H9 (cell line): ENCODE measurements at regions not wholly inside any gene's neighbourhood (a gene's known extent, or its start where the extent isn't known, plus 50 kb on each side); places are given as distances from the start of the nearest gene placed in this dataset.

ENCODE experiments used
- DNase-seq: peaks from one replicate; pipeline ENCODE4 v3.0.0-alpha.2; 2017
- H2AFZ ChIP-seq: one replicate; pipeline ENCODE4 v1.6.1; 2013; ENCODE audit warnings: mild to moderate bottlenecking, low read length, control low read depth, moderate library complexity
- H2AK5ac ChIP-seq: 2 replicates; pipeline ENCODE4 v1.6.1; 2013; ENCODE audit warnings: low read length, control low read depth, mixed read lengths; ENCODE audit not compliant: insufficient read length
- H2BK120ac ChIP-seq: one replicate; pipeline ENCODE4 v1.6.1; 2013; ENCODE audit warnings: low read depth, mild to moderate bottlenecking, low read length, control low read depth, inconsistent platforms; ENCODE audit not compliant: poor library complexity, severe bottlenecking
- H2BK12ac ChIP-seq: 2 replicates; pipeline ENCODE4 v1.6.1; 2013; ENCODE audit warnings: low read length, control low read depth, mixed read lengths, low read depth; ENCODE audit not compliant: insufficient read length
- H2BK15ac ChIP-seq: 2 replicates; pipeline ENCODE4 v1.6.1; 2013; ENCODE audit warnings: low read depth, low read length, control low read depth
- H2BK20ac ChIP-seq: one replicate; pipeline ENCODE4 v1.6.1; 2013; ENCODE audit warnings: low read depth, mild to moderate bottlenecking, low read length, control low read depth, inconsistent platforms; ENCODE audit not compliant: poor library complexity, severe bottlenecking
- H2BK5ac ChIP-seq: 2 replicates; pipeline ENCODE4 v1.6.1; 2013; ENCODE audit warnings: low read length, control low read depth, mixed read lengths; ENCODE audit not compliant: insufficient read length
- H3K14ac ChIP-seq: 2 replicates; pipeline ENCODE4 v1.6.1; 2013; ENCODE audit warnings: low read length, control low read depth; ENCODE audit not compliant: insufficient read depth
- H3K18ac ChIP-seq: 2 replicates; pipeline ENCODE4 v1.6.1; 2013; ENCODE audit warnings: low read depth, mild to moderate bottlenecking, mixed read lengths, low read length, control low read depth; ENCODE audit not compliant: insufficient read length
- H3K23ac ChIP-seq: 2 replicates; pipeline ENCODE4 v1.6.1; 2013; ENCODE audit warnings: low read length, control low read depth, mixed read lengths, low read depth; ENCODE audit not compliant: insufficient read length
- H3K23me2 ChIP-seq: 2 replicates; pipeline ENCODE4 v1.6.1; 2013; ENCODE audit warnings: low read depth, mild to moderate bottlenecking, mixed read lengths, low read length, control low read depth; ENCODE audit not compliant: insufficient read length, poor library complexity, severe bottlenecking
- H3K27ac ChIP-seq: 2 replicates; pipeline ENCODE4 v1.5.1; 2013; ENCODE audit warnings: low read length, control low read depth, mixed read lengths, low read depth; ENCODE audit not compliant: insufficient read length
- H3K27me3 ChIP-seq: 2 replicates; pipeline ENCODE4 v1.6.1; 2013; ENCODE audit warnings: low read length, control low read depth, inconsistent platforms; ENCODE audit not compliant: insufficient read depth
- H3K4ac ChIP-seq: 2 replicates; pipeline ENCODE4 v1.6.1; 2013; ENCODE audit warnings: low read depth, mild to moderate bottlenecking, control low read depth, inconsistent platforms, low read length, moderate library complexity
- H3K4me1 ChIP-seq: 2 replicates; pipeline ENCODE4 v1.6.1; 2013; ENCODE audit warnings: low read length, control low read depth, inconsistent platforms; ENCODE audit not compliant: insufficient read depth
- H3K4me2 ChIP-seq: 2 replicates; pipeline ENCODE4 v1.6.1; 2013; ENCODE audit warnings: low read length, control low read depth, mixed read lengths; ENCODE audit not compliant: insufficient read length, insufficient read depth
- H3K56ac ChIP-seq: 2 replicates; pipeline ENCODE4 v1.6.1; 2013; ENCODE audit warnings: low read depth, mild to moderate bottlenecking, mixed read lengths, low read length, control low read depth; ENCODE audit not compliant: insufficient read length
- H3K79me1 ChIP-seq: 2 replicates; pipeline ENCODE4 v1.6.1; 2013; ENCODE audit warnings: low read depth, mild to moderate bottlenecking, moderate library complexity, low read length, control low read depth, inconsistent platforms; ENCODE audit not compliant: insufficient read depth, poor library complexity, severe bottlenecking
- H3K79me2 ChIP-seq: 2 replicates; pipeline ENCODE4 v1.6.1; 2013; ENCODE audit warnings: low read length, control low read depth, inconsistent platforms; ENCODE audit not compliant: insufficient read depth
- H3K9ac ChIP-seq: 2 replicates; pipeline ENCODE4 v1.6.1; 2013; ENCODE audit warnings: low read length, control low read depth, mixed read lengths; ENCODE audit not compliant: insufficient read length; ENCODE audit errors: extremely low read depth
- H3K9me3 ChIP-seq: one replicate; pipeline ENCODE4 v1.6.1; 2013; ENCODE audit warnings: low read depth, low read length, inconsistent platforms; ENCODE audit not compliant: control insufficient read depth
- H3T11ph ChIP-seq: one replicate; pipeline ENCODE4 v1.6.1; 2013; ENCODE audit warnings: mild to moderate bottlenecking, low read length, control low read depth, inconsistent platforms
- H4K20me1 ChIP-seq: one replicate; pipeline ENCODE4 v1.6.1; 2013; ENCODE audit not compliant: control insufficient read depth, insufficient read length, insufficient read depth
- H4K5ac ChIP-seq: 2 replicates; pipeline ENCODE4 v1.6.1; 2013; ENCODE audit warnings: low read depth, mild to moderate bottlenecking, mixed read lengths, low read length, control low read depth; ENCODE audit not compliant: insufficient read length
- H4K8ac ChIP-seq: replicated peaks from 2 replicates; pipeline ENCODE4 v1.6.1; 2013; ENCODE audit warnings: low read length, control low read depth, mixed read lengths, low read depth; ENCODE audit not compliant: insufficient read length
- H4K91ac ChIP-seq: 2 replicates; pipeline ENCODE4 v1.6.1; 2013; ENCODE audit warnings: low read depth, mild to moderate bottlenecking, moderate library complexity, mixed read lengths, low read length, control low read depth; ENCODE audit not compliant: insufficient read length
- H3K27ac Mint-ChIP-seq, 3 experiments: 2 replicates in 2 of 3; 3 replicates in 1 of 3; pipeline ENCODE4 v1.8.0; 2020 to 2021; ENCODE audit warnings: mixed read lengths in 3 of 3, mild to moderate bottlenecking in 1 of 3, moderate library complexity in 1 of 3
- H3K27me3 Mint-ChIP-seq: 2 replicates; pipeline ENCODE4 v1.8.0; 2021; ENCODE audit warnings: low read depth, mild to moderate bottlenecking, moderate library complexity, mixed read lengths
- H3K36me3 Mint-ChIP-seq, 3 experiments: 2 replicates in 2 of 3; 3 replicates in 1 of 3; pipeline ENCODE4 v1.8.0; 2020 to 2021; ENCODE audit warnings: low read depth in 3 of 3, mixed read lengths in 3 of 3; ENCODE audit not compliant: insufficient read depth in 1 of 3
- H3K4me1 Mint-ChIP-seq, 2 experiments: 2 replicates each; pipeline ENCODE4 v1.8.0; 2020; ENCODE audit warnings: mixed read lengths in 2 of 2
- H3K4me3 Mint-ChIP-seq, 2 experiments: 2 replicates in 1 of 2; 3 replicates in 1 of 2; pipeline ENCODE4 v1.8.0; 2020 to 2021; ENCODE audit warnings: mild to moderate bottlenecking in 2 of 2, mixed read lengths in 2 of 2, moderate library complexity in 1 of 2
- H3K9me3 Mint-ChIP-seq, 2 experiments: 2 replicates in 1 of 2; 3 replicates in 1 of 2; pipeline ENCODE4 v1.8.0; 2020; ENCODE audit warnings: mild to moderate bottlenecking in 2 of 2, mixed read lengths in 2 of 2, moderate library complexity in 1 of 2
- CTCF ChIP-seq: fragments of 200-600 bp; sonication (generic); conservative IDR thresholded peaks from 3 replicates; pipeline ENCODE4 v1.8.0; 2021; ENCODE audit warnings: antibody characterized with exemption, mild to moderate bottlenecking
- WGBS: extraction: QIAGEN DNeasy Blood & Tissue Kit; methylation state at CpG from one replicate; pipeline ENCODE4 v1.1.7; 2013; ENCODE audit warnings: missing lambda C conversion rate, low lambda C conversion rate, mixed read lengths; ENCODE audit not compliant: insufficient read length; ENCODE audit errors: extremely low coverage; 5-methylcytosine and 5-hydroxymethylcytosine counted together

- Histone ChIP-seq H3T11ph (no peak overlapping the region), H4K91ac (no peak overlapping the region), H3K27ac (no peak overlapping the region), H4K5ac (no peak overlapping the region), H3K4me2 (no peak overlapping the region), H2BK5ac (no peak overlapping the region), H2BK15ac (no peak overlapping the region), H3K79me2 (no peaks in the 10 kb centered on the region), H3K79me1 (no peaks in the 10 kb centered on the region), H3K9ac (no peak overlapping the region), H3K23me2 (no peaks in the 10 kb centered on the region), H3K4ac (no peak overlapping the region), H3K56ac (no peak overlapping the region), H2AK5ac (no peak overlapping the region), H3K9me3 (no peaks in the 10 kb centered on the region), H4K20me1 (no peaks in the 10 kb centered on the region), H3K14ac (no peak overlapping the region), H2BK12ac (no peak overlapping the region), H4K8ac (no peak overlapping the region), H2BK120ac (no peak overlapping the region), H2BK20ac (no peak overlapping the region), H3K4me1 (no peaks in the 10 kb centered on the region), H3K23ac (no peak overlapping the region), H3K27me3 (no peaks in the 10 kb centered on the region), H3K18ac (no peak overlapping the region), H2AFZ (no peak overlapping the region)
- peaks cover 17% of the 10 kb centered on the region for H3K27me3 Mint-ChIP-seq
- H3K4me3 Mint-ChIP-seq: no peak overlapping the region
- no peak overlapping the region; a peak in 1 of 7 replicates for H3K27ac Mint-ChIP-seq
- no peak for DNase-seq
- no CpG with 5 or more reads among the region's 8 CpGs for WGBS
- peaks cover 3% of the 10 kb centered on the region in 2 experiments; a peak in 4 of 5 replicates for H3K9me3 Mint-ChIP-seq
- H3K36me3 Mint-ChIP-seq: peaks cover 0 to 5% (median 3%) of the 10 kb centered on the region in 3 experiments; a peak in 3 of 7 replicates
- H3K4me1 Mint-ChIP-seq: peaks cover 22 to 25% of the 10 kb centered on the region in 2 experiments
- no peak for TF ChIP-seq CTCF
Measured at GRCh38 chr4:26050212-26050643, 136.2 kb downstream of the SMIM20 start.
